Adrenal gland (tissue), 9 donors: ENCODE measurements at regions not wholly inside any gene's neighbourhood (a gene's known extent, or its start where the extent isn't known, plus 50 kb on each side); places are given as distances from the start of the nearest gene placed in this dataset.

Experiments
- DNase-seq, 7 donors: peaks; one replicate each; pipeline ENCODE4 v3.0.0-alpha.2; 2019 to 2020
- H3K27ac ChIP-seq, 5 donors: fragments of 200-600 bp; sonication (generic) in 4 of 5; 1 replicate in 3 of 5; 2 replicates in 2 of 5; pipeline versions ENCODE4 v1.5.1 to v1.8.0; 2016 to 2020; ENCODE audit warnings: mild to moderate bottlenecking in 1 of 5
- H3K27me3 ChIP-seq: fragments of 200-600 bp; 2 replicates; pipeline ENCODE4 v1.8.0; 2021
- H3K36me3 ChIP-seq, 2 donors: fragments of 200-600 bp; replicated peaks in 1 of 2; 1 replicate in 1 of 2; 2 replicates in 1 of 2; pipeline versions ENCODE4 v1.5.1 to v1.8.0; 2018 to 2022
- H3K4me1 ChIP-seq, 2 donors: fragments of 200-600 bp; replicated peaks in 1 of 2; 1 replicate in 1 of 2; 2 replicates in 1 of 2; pipeline versions ENCODE4 v1.5.1 to v1.8.0; 2018 to 2021
- H3K4me3 ChIP-seq, 4 donors: fragments of 200-600 bp; sonication (generic) in 3 of 4; one replicate each; pipeline ENCODE4 v1.5.1; 2016 to 2018
- H3K9me3 ChIP-seq, 3 donors: fragments of 200-600 bp; sonication (generic) in 1 of 3; replicated peaks in 1 of 3; 1 replicate in 2 of 3; 2 replicates in 1 of 3; pipeline versions ENCODE4 v1.5.1 to v1.8.0; 2016 to 2021
- CTCF ChIP-seq, 6 experiments: fragments of 450-650 bp in 4 of 6; fragments of 200-600 bp in 2 of 6; sonication (generic) in 1 of 6; IDR thresholded peaks; 1 replicate in 5 of 6; 2 replicates in 1 of 6; pipeline versions ENCODE4 v1.5.1 to v1.8.0; 2016 to 2021; ENCODE audit warnings: antibody characterized with exemption in 6 of 6, mild to moderate bottlenecking in 2 of 6, moderate library complexity in 1 of 6
- POLR2A ChIP-seq, 2 donors: fragments of 450-650 bp; IDR thresholded peaks; one replicate each; pipeline ENCODE4 v1.6.1; 2017; ENCODE audit warnings: antibody characterized with exemption in 2 of 2, mild to moderate bottlenecking in 2 of 2, moderate library complexity in 1 of 2
- WGBS, 4 donors: extraction: QIAGEN DNeasy Blood & Tissue Kit in 2 of 4; methylation state at CpG; one replicate each; pipeline versions ENCODE4 v1.1.5 to v1.1.7; 2013 to 2017; 5-methylcytosine and 5-hydroxymethylcytosine counted together
- intact Hi-C, 2 donors: fragments of 100-400 bp; cut with DNase I; formaldehyde crosslinking; loops; one replicate each; pipeline versions ENCODE4 v1.14.1 to v1.15.0; 2022 to 2023
- donor health status: healthy with polysubstance abuse.
- donor health status: Bipolar disorder and iron deficiency.
- donor health status: DM: yes; HTN: yes; CAD: no.
- donor health status: DM: no; HTN: no; CAD: no.
- donor health status: DM: no; HTN: no; CAD: no.

GRCh38 chr6:63425493-63425892, 105.7 kb upstream of the LGSN start:
- H3K36me3 ChIP-seq: no peaks in the 10 kb centered on the region
- no peaks in the 10 kb centered on the region for H3K27me3 ChIP-seq
- TF ChIP-seq CTCF (IDR thresholded peaks at IDR 0.05) (no peak), POLR2A (IDR thresholded peaks at IDR 0.05) (no peak)
- WGBS, 4 donors: 95 to 100% (median 96%) methylated on average over 2 of the region's 2 CpGs
- no peaks in the 10 kb centered on the region for H3K4me1 ChIP-seq
- intact Hi-C loops: no loop called here
- DNase-seq: no peak
- no peaks in the 10 kb centered on the region for H3K9me3 ChIP-seq
- H3K4me3 ChIP-seq: no peak overlapping the region
- H3K27ac ChIP-seq: no peak overlapping the region

- no peak overlapping the region for H3K4me3 ChIP-seq
- no peaks in the 10 kb centered on the region for H3K36me3 ChIP-seq
- H3K9me3 ChIP-seq: no peaks in the 10 kb centered on the region
- intact Hi-C loops: no loop called here
- no peaks in the 10 kb centered on the region for H3K27me3 ChIP-seq
- no peak for DNase-seq
- WGBS, 4 donors: 86 to 94% (median 91%) methylated on average over 3 of the region's 3 CpGs
- H3K4me1 ChIP-seq: no peaks in the 10 kb centered on the region
- TF ChIP-seq CTCF (IDR thresholded peaks at IDR 0.05): no peak
- no peak for TF ChIP-seq POLR2A (IDR thresholded peaks at IDR 0.05)
- H3K27ac ChIP-seq: no peak overlapping the region
These were observed 107.1 kb upstream of the LGSN start for GRCh38 chr6:63426844-63427243.

- WGBS, 4 donors: 75 to 77% (median 77%) methylated on average over 2 of the region's 2 CpGs
- H3K27me3 ChIP-seq: no peaks in the 10 kb centered on the region
- H3K9me3 ChIP-seq: no peaks in the 10 kb centered on the region
- intact Hi-C loops: no loop called here
- H3K4me1 ChIP-seq: no peaks in the 10 kb centered on the region
- TF ChIP-seq POLR2A (IDR thresholded peaks at IDR 0.05) (no peak), CTCF (IDR thresholded peaks at IDR 0.05) (no peak)
- no peak overlapping the region for H3K4me3 ChIP-seq
- H3K27ac ChIP-seq: no peak overlapping the region
- DNase-seq: no peak
- H3K36me3 ChIP-seq: no peaks in the 10 kb centered on the region
These were observed 108.2 kb upstream of the LGSN start for GRCh38 chr6:63427951-63428350.

- TF ChIP-seq CTCF (IDR thresholded peaks at IDR 0.05) (no peak), POLR2A (IDR thresholded peaks at IDR 0.05) (no peak)
- no peak for DNase-seq
- H3K36me3 ChIP-seq: no peaks in the 10 kb centered on the region
- no peaks in the 10 kb centered on the region for H3K9me3 ChIP-seq
- no peaks in the 10 kb centered on the region for H3K27me3 ChIP-seq
- WGBS, 4 donors: 81 to 95% (median 90%) methylated on average over 2 of the region's 2 CpGs
- intact Hi-C loops: no loop called here
- no peak overlapping the region for H3K27ac ChIP-seq
- peaks cover 0 to 16% of the 10 kb centered on the region in 2 donors for H3K4me1 ChIP-seq
- H3K4me3 ChIP-seq: no peak overlapping the region
These were observed 111.3 kb upstream of the LGSN start for GRCh38 chr6:63430985-63431519.
